GM18870 (cell line): ENCODE measurements at regions not wholly inside any gene's neighbourhood (a gene's known extent, or its start where the extent isn't known, plus 50 kb on each side); places are given as distances from the start of the nearest gene placed in this dataset.
"Not testable (repeated sequence)": the region's sequence is repeated elsewhere in the genome, so short reads cannot be mapped to it uniquely, and the experiment has no call there.

Source experiments
- ATAC-seq: cut with Tn5 transposase; IDR thresholded peaks from one replicate; pipeline ENCODE4 v1.9.1; 2021; ENCODE audit warnings: moderate library complexity; ENCODE audit not compliant: unreplicated experiment

- no peak for ATAC-seq
Measured at GRCh38 chr1:60571811-60572210, 498.2 kb upstream of the C1orf87 start.

- no peak for ATAC-seq
Measured at GRCh38 chr1:60569189-60569588, 495.6 kb upstream of the C1orf87 start.

- no peak for ATAC-seq
Measured at GRCh38 chr1:60567256-60567655, 493.7 kb upstream of the C1orf87 start.

- ATAC-seq: no peak
Measured at GRCh38 chr1:60564916-60565750, 491.6 kb upstream of the C1orf87 start.

GRCh38 chr1:60563777-60564535, 490.4 kb upstream of the C1orf87 start:
- ATAC-seq: no peak

GRCh38 chr1:60562740-60563139, 489.2 kb upstream of the C1orf87 start:
- ATAC-seq: no peak

- no peak for ATAC-seq
Measured at GRCh38 chr1:60560701-60561100, 487.1 kb upstream of the C1orf87 start.

- no peak for ATAC-seq
Measured at GRCh38 chr1:60558236-60558635, 484.7 kb upstream of the C1orf87 start.

- ATAC-seq: no peak
Measured at GRCh38 chr1:60553730-60554129, 480.2 kb upstream of the C1orf87 start.

- ATAC-seq: no peak
Measured at GRCh38 chr1:60547821-60548220, 474.3 kb upstream of the C1orf87 start.

- ATAC-seq: no peak
Measured at GRCh38 chr1:60541831-60542532, 468.4 kb upstream of the C1orf87 start.

- no peak for ATAC-seq
Measured at GRCh38 chr1:60540141-60540540, 466.6 kb upstream of the C1orf87 start.

- no peak for ATAC-seq
Measured at GRCh38 chr1:60535713-60536112, 462.1 kb upstream of the C1orf87 start.

- no peak for ATAC-seq
Measured at GRCh38 chr1:60527567-60527966, 454.0 kb upstream of the C1orf87 start.

GRCh38 chr1:60516996-60517395, 443.4 kb upstream of the C1orf87 start:
- no peak for ATAC-seq

- no peak for ATAC-seq
Measured at GRCh38 chr1:60510162-60510561, 436.6 kb upstream of the C1orf87 start.

GRCh38 chr1:60504206-60504840, 430.8 kb upstream of the C1orf87 start:
- no peak for ATAC-seq

- ATAC-seq: no peak
Measured at GRCh38 chr1:60503266-60503925, 429.8 kb upstream of the C1orf87 start.

GRCh38 chr1:60502506-60502905, 428.9 kb upstream of the C1orf87 start:
- ATAC-seq: no peak

- ATAC-seq: not testable (repeated sequence)
Measured at GRCh38 chr1:60489916-60490480, 416.4 kb upstream of the C1orf87 start.
